WTC11 (cell line): ENCODE measurements at regions not wholly inside any gene's neighbourhood (a gene's known extent, or its start where the extent isn't known, plus 50 kb on each side); places are given as distances from the start of the nearest gene placed in this dataset.

Source experiments
- ATAC-seq: fragments of 200-7000 bp; cut with Tn5 transposase; 2 replicates; pipeline ENCODE4 v1.10.0; 2021; ENCODE audit warnings: mild to moderate bottlenecking, moderate library complexity
- CTCF ChIA-PET: fragments of 300-600 bp; sonication (Branson Sonifier 250); formaldehyde crosslinking; loops from one replicate; lab custom pipeline; 2021; ENCODE audit warnings: antibody characterized with exemption; lab: Charles Lee
- POLR2A ChIA-PET: fragments of 350-600 bp; sonication (Branson Sonifier 250); formaldehyde crosslinking; loops from one replicate; lab custom pipeline; 2021; ENCODE audit warnings: antibody characterized with exemption; lab: Charles Lee
- DNase-seq: peaks from one replicate; pipeline ENCODE4 v3.0.0; 2021; ENCODE audit warnings: low spot score
- H3K27ac Mint-ChIP-seq: 2 replicates; pipeline ENCODE4 v1.8.0; 2021; ENCODE audit warnings: mixed read lengths
- H3K27me3 Mint-ChIP-seq: 2 replicates; pipeline ENCODE4 v1.8.0; 2021; ENCODE audit warnings: low read depth, mild to moderate bottlenecking, moderate library complexity, mixed read lengths
- H3K36me3 Mint-ChIP-seq: 2 replicates; pipeline ENCODE4 v1.8.0; 2021; ENCODE audit warnings: mixed read lengths
- H3K4me1 Mint-ChIP-seq: 2 replicates; pipeline ENCODE4 v1.8.0; 2022; ENCODE audit warnings: mixed read lengths
- H3K4me3 Mint-ChIP-seq: 2 replicates; pipeline ENCODE4 v1.8.0; 2021; ENCODE audit warnings: mild to moderate bottlenecking, moderate library complexity, mixed read lengths
- H3K9me3 Mint-ChIP-seq: 2 replicates; pipeline ENCODE4 v1.8.0; 2021; ENCODE audit warnings: mixed read lengths
- ATF1 ChIP-seq: sonication (generic); formaldehyde crosslinking; IDR thresholded peaks from 2 replicates; pipeline ENCODE4 v1.8.1; 2023; ENCODE audit warnings: mild to moderate bottlenecking, moderate library complexity, missing genetic modification reagents
- GABPB1 ChIP-seq: sonication (generic); formaldehyde crosslinking; IDR thresholded peaks from 2 replicates; pipeline ENCODE4 v1.8.1; 2023; ENCODE audit warnings: mild to moderate bottlenecking, missing genetic modification reagents
- GRHL2 ChIP-seq: fragments of 250-450 bp; sonication (Bioruptor Pico); IDR thresholded peaks from 2 replicates; pipeline ENCODE4 v1.8.0; 2022; ENCODE audit warnings: mild to moderate bottlenecking, moderate library complexity; ENCODE audit not compliant: insufficient replicate concordance, severe bottlenecking
- HMGA2 ChIP-seq: fragments of 250-450 bp; sonication (Bioruptor Pico); IDR thresholded peaks from 2 replicates; pipeline ENCODE4 v1.4.0; 2021; ENCODE audit warnings: mild to moderate bottlenecking, moderate library complexity
- IRF2 ChIP-seq: sonication (generic); formaldehyde crosslinking; IDR thresholded peaks from 2 replicates; pipeline ENCODE4 v1.8.0; 2022; ENCODE audit warnings: low read depth, missing genetic modification reagents, borderline replicate concordance
- JUN ChIP-seq: sonication (generic); formaldehyde crosslinking; IDR thresholded peaks from 2 replicates; pipeline ENCODE4 v1.8.0; 2023; ENCODE audit warnings: mild to moderate bottlenecking, missing genetic modification reagents
- KAT7 ChIP-seq: sonication (generic); formaldehyde crosslinking; IDR thresholded peaks from 2 replicates; pipeline ENCODE4 v1.8.1; 2023; ENCODE audit warnings: missing genetic modification reagents, mild to moderate bottlenecking, borderline replicate concordance
- NR1H2 ChIP-seq: sonication (generic); formaldehyde crosslinking; IDR thresholded peaks from 2 replicates; pipeline ENCODE4 v1.9.0; 2021; ENCODE audit warnings: mild to moderate bottlenecking, moderate library complexity, missing genetic modification reagents
- PRRX2 ChIP-seq: fragments of 250-450 bp; sonication (Bioruptor Pico); IDR thresholded peaks from 2 replicates; pipeline ENCODE4 v1.8.0; 2021; ENCODE audit warnings: mild to moderate bottlenecking
- RORB ChIP-seq: fragments of 250-450 bp; sonication (Bioruptor Pico); IDR thresholded peaks from 2 replicates; pipeline ENCODE4 v1.9.0; 2021; ENCODE audit warnings: mild to moderate bottlenecking
- SOX15 ChIP-seq: fragments of 250-450 bp; sonication (Bioruptor Pico); IDR thresholded peaks from 2 replicates; pipeline ENCODE4 v1.9.0; 2021; ENCODE audit warnings: mild to moderate bottlenecking
- SP1 ChIP-seq: sonication (generic); formaldehyde crosslinking; conservative IDR thresholded peaks from 2 replicates; pipeline ENCODE4 v1.8.1; 2022; ENCODE audit warnings: missing genetic modification reagents
- TEAD1 ChIP-seq: sonication (generic); formaldehyde crosslinking; IDR thresholded peaks from 2 replicates; pipeline ENCODE4 v1.8.0; 2022; ENCODE audit warnings: mild to moderate bottlenecking, missing genetic modification reagents
- ZNF138 ChIP-seq: sonication (generic); formaldehyde crosslinking; conservative IDR thresholded peaks from 2 replicates; pipeline ENCODE4 v1.8.1; 2022; ENCODE audit warnings: mild to moderate bottlenecking, moderate library complexity, missing genetic modification reagents
- ZNF317 ChIP-seq: sonication (generic); formaldehyde crosslinking; IDR thresholded peaks from 2 replicates; pipeline ENCODE4 v1.8.1; 2023; ENCODE audit warnings: low read depth, mild to moderate bottlenecking, moderate library complexity, missing genetic modification reagents, borderline replicate concordance
- ZNF416 ChIP-seq: fragments of 250-450 bp; sonication (Bioruptor Pico); IDR thresholded peaks from 2 replicates; pipeline ENCODE4 v1.9.0; 2021; ENCODE audit warnings: mild to moderate bottlenecking, inconsistent platforms
- TF ChIP-seq, protein P1 (sequence below): sonication (generic); formaldehyde crosslinking; conservative IDR thresholded peaks from 2 replicates; pipeline ENCODE4 v1.8.1; 2023; ENCODE audit warnings: mild to moderate bottlenecking, low read depth, missing genetic modification reagents, moderate library complexity
- TF ChIP-seq, protein P2 (sequence below): sonication (generic); formaldehyde crosslinking; IDR thresholded peaks from 2 replicates; pipeline ENCODE4 v1.8.0; 2023; ENCODE audit warnings: mild to moderate bottlenecking, missing genetic modification reagents
- TF ChIP-seq, protein P3 (sequence below): fragments of 250-450 bp; sonication (Bioruptor Pico); conservative IDR thresholded peaks from 2 replicates; pipeline ENCODE4 v1.9.0; 2021; ENCODE audit warnings: mild to moderate bottlenecking

DNA sequence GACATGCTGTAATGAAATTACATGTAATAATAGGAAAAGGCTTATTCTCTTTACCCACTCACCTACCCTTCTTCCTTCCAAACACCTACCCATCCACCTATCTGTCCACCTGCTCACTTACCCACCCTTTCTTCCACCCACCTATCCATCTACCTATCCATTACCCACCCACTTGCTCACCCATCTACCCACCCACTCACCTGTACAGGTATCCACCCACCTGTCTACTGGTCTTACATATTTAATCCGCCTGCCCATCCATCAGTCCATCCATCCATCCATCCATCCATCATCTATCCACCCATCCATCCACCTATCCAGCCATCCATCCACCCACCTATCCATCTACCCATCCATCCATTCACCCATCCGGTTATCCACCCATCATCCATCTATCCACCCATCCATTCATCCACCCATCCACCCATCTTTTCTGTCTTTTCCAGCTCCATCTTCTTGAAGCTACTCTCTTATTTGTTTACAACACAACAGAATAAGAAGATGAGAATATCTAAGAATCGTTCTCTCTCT, 133.3 kb upstream of the STX18 start:
- TF ChIP-seq PRRX2 (CRISPR knock-in tag) (no peak), ATF1 (CRISPR knock-in tag) (no peak), JUN (CRISPR knock-in tag) (no peak)
- TF ChIP-seq, all 79 proteins: peak for 0
- Mint-ChIP-seq H3K4me1 (peaks cover 40% of the 10 kb centered on the region), H3K9me3 (no peaks in the 10 kb centered on the region), H3K27me3 (no peaks in the 10 kb centered on the region; the same call in 1 of the 2 replicates), H3K36me3 (no peaks in the 10 kb centered on the region), H3K27ac (no peak overlapping the region), H3K4me3 (no peak overlapping the region)
- DNase-seq (no peak), ATAC-seq (no peak)
- POLR2A ChIA-PET = no interaction called here
- CTCF ChIA-PET = no interaction called here

DNA sequence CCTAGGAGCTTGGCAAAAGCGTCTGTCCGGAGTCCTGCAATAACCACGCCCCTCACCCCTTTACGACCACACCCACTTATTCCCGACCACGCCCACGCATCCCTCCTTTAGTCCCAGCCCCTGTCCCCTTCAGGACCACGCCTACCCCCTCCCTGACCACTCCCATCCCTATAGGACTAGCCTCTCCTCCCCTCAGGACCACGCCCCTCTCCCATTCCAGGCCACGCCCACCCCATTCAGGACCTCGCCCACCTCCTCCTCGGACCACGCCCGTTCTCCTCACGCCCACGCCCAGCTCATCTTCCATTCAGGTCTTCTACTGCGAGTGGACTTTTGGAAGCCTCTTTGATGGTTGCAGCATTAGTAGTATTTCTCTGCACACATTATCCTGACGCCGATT, 131.2 kb upstream of the STX18 start:
- ATAC-seq (peak; percentile 98), DNase-seq (peak; percentile 100)
- CTCF ChIA-PET = interaction anchor here (1.0 kb wide), 2 partner anchors 88 to 194 kb away, joined by 3 to 5 read pairs; no protein-coding TSS in a partner anchor
- H3K9me3 Mint-ChIP-seq = no peaks in the 10 kb centered on the region
- H3K27ac Mint-ChIP-seq = no peak overlapping the region
- H3K27me3 Mint-ChIP-seq = no peaks in the 10 kb centered on the region; the same call in 1 of the 2 replicates
- POLR2A ChIA-PET = no interaction called here
- TF ChIP-seq RORB (CRISPR knock-in tag) = no peak
- TF ChIP-seq, protein P1, sequence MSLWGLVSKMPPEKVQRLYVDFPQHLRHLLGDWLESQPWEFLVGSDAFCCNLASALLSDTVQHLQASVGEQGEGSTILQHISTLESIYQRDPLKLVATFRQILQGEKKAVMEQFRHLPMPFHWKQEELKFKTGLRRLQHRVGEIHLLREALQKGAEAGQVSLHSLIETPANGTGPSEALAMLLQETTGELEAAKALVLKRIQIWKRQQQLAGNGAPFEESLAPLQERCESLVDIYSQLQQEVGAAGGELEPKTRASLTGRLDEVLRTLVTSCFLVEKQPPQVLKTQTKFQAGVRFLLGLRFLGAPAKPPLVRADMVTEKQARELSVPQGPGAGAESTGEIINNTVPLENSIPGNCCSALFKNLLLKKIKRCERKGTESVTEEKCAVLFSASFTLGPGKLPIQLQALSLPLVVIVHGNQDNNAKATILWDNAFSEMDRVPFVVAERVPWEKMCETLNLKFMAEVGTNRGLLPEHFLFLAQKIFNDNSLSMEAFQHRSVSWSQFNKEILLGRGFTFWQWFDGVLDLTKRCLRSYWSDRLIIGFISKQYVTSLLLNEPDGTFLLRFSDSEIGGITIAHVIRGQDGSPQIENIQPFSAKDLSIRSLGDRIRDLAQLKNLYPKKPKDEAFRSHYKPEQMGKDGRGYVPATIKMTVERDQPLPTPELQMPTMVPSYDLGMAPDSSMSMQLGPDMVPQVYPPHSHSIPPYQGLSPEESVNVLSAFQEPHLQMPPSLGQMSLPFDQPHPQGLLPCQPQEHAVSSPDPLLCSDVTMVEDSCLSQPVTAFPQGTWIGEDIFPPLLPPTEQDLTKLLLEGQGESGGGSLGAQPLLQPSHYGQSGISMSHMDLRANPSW = no peak
- no peak for TF ChIP-seq NR1H2
- no peak for TF ChIP-seq IRF2
- no peak for TF ChIP-seq TEAD1 (CRISPR knock-in tag)
- TF ChIP-seq, protein P2, sequence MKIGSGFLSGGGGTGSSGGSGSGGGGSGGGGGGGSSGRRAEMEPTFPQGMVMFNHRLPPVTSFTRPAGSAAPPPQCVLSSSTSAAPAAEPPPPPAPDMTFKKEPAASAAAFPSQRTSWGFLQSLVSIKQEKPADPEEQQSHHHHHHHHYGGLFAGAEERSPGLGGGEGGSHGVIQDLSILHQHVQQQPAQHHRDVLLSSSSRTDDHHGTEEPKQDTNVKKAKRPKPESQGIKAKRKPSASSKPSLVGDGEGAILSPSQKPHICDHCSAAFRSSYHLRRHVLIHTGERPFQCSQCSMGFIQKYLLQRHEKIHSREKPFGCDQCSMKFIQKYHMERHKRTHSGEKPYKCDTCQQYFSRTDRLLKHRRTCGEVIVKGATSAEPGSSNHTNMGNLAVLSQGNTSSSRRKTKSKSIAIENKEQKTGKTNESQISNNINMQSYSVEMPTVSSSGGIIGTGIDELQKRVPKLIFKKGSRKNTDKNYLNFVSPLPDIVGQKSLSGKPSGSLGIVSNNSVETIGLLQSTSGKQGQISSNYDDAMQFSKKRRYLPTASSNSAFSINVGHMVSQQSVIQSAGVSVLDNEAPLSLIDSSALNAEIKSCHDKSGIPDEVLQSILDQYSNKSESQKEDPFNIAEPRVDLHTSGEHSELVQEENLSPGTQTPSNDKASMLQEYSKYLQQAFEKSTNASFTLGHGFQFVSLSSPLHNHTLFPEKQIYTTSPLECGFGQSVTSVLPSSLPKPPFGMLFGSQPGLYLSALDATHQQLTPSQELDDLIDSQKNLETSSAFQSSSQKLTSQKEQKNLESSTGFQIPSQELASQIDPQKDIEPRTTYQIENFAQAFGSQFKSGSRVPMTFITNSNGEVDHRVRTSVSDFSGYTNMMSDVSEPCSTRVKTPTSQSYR (CRISPR knock-in tag) = no peak
- TF ChIP-seq ZNF416 = no peak
- TF ChIP-seq SP1 (CRISPR knock-in tag) = peak; percentile 65
- no peaks in the 10 kb centered on the region for H3K36me3 Mint-ChIP-seq
- H3K4me3 Mint-ChIP-seq = no peak overlapping the region; the same call in 1 of the 2 replicates
- peaks cover 57% of the 10 kb centered on the region for H3K4me1 Mint-ChIP-seq

DNA sequence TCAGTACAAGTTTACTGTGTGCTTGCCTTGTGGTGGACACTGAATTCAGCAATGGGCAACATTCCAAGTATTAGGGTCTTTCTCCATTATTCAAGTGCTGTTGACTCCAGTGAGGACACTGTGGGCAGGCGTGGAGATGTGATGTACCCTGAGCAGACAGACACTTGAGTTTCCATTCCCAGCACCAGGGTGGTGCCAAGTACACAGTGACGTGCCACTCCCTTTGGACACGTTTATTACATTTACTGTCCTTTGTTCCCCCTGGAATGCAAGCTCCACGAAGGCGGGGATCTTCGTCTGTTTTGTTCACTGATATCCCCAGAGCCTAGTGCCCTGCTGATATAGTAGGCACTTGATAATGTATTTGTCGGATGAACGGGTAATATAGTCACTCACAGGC, 130.6 kb upstream of the STX18 start:
- Mint-ChIP-seq H3K4me3 (no peak overlapping the region), H3K4me1 (peaks cover 56% of the 10 kb centered on the region), H3K27me3 (no peaks in the 10 kb centered on the region; the same call in 1 of the 2 replicates), H3K27ac (no peak overlapping the region), H3K36me3 (no peaks in the 10 kb centered on the region), H3K9me3 (no peaks in the 10 kb centered on the region)
- ChIA-PET CTCF (interaction anchor here (1.0 kb wide), 2 partner anchors 89 to 194 kb away, joined by 3 to 5 read pairs; no protein-coding TSS in a partner anchor), POLR2A (no interaction called here)
- ATAC-seq (no peak), DNase-seq (no peak)
- no peak for TF ChIP-seq GABPB1
- no peak for TF ChIP-seq KAT7
- TF ChIP-seq NR1H2 = no peak
- no peak for TF ChIP-seq GRHL2 (CRISPR knock-in tag)
- no peak for TF ChIP-seq SOX15 (CRISPR knock-in tag)
- TF ChIP-seq, protein P2 (CRISPR knock-in tag) = no peak
- no peak for TF ChIP-seq HMGA2
- TF ChIP-seq, protein P3, sequence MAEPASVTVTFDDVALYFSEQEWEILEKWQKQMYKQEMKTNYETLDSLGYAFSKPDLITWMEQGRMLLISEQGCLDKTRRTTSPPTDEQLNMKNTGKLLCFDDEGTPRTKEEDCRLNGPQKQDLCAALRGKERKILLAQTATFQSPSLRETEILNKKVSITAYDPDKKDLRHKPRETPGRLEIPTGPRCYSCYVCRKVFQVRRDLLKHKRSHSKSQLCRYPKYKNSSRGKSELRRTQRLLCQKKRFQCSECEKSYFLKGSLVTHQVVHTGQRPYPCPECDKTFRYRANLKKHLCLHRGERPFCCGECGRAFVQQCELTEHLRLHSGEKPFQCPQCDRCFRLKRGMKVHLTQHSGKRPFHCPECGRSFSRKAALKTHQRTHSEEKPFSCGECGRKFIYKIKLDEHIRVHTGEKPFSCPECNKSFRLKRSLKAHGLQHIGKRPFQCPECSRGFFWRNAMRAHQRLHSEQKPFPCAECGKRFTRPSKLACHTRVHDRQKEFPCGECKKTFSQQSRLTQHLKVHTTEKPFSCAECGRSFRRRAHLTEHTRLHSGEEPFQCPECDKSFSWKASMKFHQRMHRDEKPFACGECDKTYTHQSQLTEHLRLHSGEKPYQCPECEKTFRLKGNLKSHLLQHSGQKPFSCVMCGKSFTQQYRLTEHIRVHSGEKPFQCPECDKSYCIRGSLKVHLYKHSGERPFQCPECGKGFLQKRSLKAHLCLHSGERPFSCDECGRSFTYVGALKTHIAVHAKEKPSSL (CRISPR knock-in tag) = no peak
- TF ChIP-seq ZNF317 (CRISPR knock-in tag) = no peak
- TF ChIP-seq ZNF138 (CRISPR knock-in tag) = no peak
